ENCODE measurements at regions not wholly inside any gene's neighbourhood (a gene's known extent, or its start where the extent isn't known, plus 50 kb on each side); places are given as distances from the start of the nearest gene placed in this dataset.

GRCh38 chr6:112749673-112750072 is 402.5 kb downstream of the RFPL4B start:
- no peak overlapping the region for H3K4me3 ChIP-seq (ENCODE audit: low read depth, low read length, poor library complexity, severe bottlenecking)
- H2AFZ ChIP-seq (ENCODE audit: low read length), result no peak overlapping the region
- no peaks in the 10 kb centered on the region for H4K20me1 ChIP-seq (ENCODE audit: insufficient read depth, low read length)
- H3K27ac ChIP-seq (ENCODE audit: low read depth, low read length, poor library complexity, severe bottlenecking), result no peak overlapping the region
- H3K36me3 ChIP-seq (ENCODE audit: insufficient read depth, low read length), result no peaks in the 10 kb centered on the region
- no peak overlapping the region for H3K9ac ChIP-seq (ENCODE audit: low read length)
- H3K9me2 ChIP-seq (ENCODE audit: low read depth, low read length), result no peaks in the 10 kb centered on the region
- no peaks in the 10 kb centered on the region for H3K9me3 ChIP-seq (ENCODE audit: low read length)
- no peaks in the 10 kb centered on the region for H3K4me1 ChIP-seq (ENCODE audit: insufficient read depth, low read length, severe bottlenecking)
- TF ChIP-seq CTCF (IDR thresholded peaks at IDR 0.05; ENCODE audit: low read length) (no peak), EZH2 (IDR thresholded peaks at IDR 0.05; ENCODE audit: borderline replicate concordance, low read length) (no peak)
- no peaks in the 10 kb centered on the region for H3F3A ChIP-seq (ENCODE audit: insufficient read depth, low read length)
- H3K4me2 ChIP-seq (ENCODE audit: low read length), result no peak overlapping the region
- H3K79me2 ChIP-seq (ENCODE audit: insufficient read depth, low read length), result no peaks in the 10 kb centered on the region
- no peaks in the 10 kb centered on the region for H3K27me3 ChIP-seq (ENCODE audit: insufficient read depth, low read length)

GRCh38 chr6:112752305-112752704 is 405.2 kb downstream of the RFPL4B start:
- no peak overlapping the region for H3K4me2 ChIP-seq (ENCODE audit: low read length)
- TF ChIP-seq CTCF (IDR thresholded peaks at IDR 0.05; ENCODE audit: low read length) (no peak), EZH2 (IDR thresholded peaks at IDR 0.05; ENCODE audit: borderline replicate concordance, low read length) (no peak)
- no peaks in the 10 kb centered on the region for H3F3A ChIP-seq (ENCODE audit: insufficient read depth, low read length)
- H3K36me3 ChIP-seq (ENCODE audit: insufficient read depth, low read length), result no peaks in the 10 kb centered on the region
- H3K9me2 ChIP-seq (ENCODE audit: low read depth, low read length), result no peaks in the 10 kb centered on the region
- H3K79me2 ChIP-seq (ENCODE audit: insufficient read depth, low read length), result no peaks in the 10 kb centered on the region
- H3K9me3 ChIP-seq (ENCODE audit: low read length), result no peaks in the 10 kb centered on the region
- no peak overlapping the region for H3K9ac ChIP-seq (ENCODE audit: low read length)
- H3K4me1 ChIP-seq (ENCODE audit: insufficient read depth, low read length, severe bottlenecking), result no peaks in the 10 kb centered on the region
- H3K4me3 ChIP-seq (ENCODE audit: low read depth, low read length, poor library complexity, severe bottlenecking), result no peak overlapping the region
- H4K20me1 ChIP-seq (ENCODE audit: insufficient read depth, low read length), result no peaks in the 10 kb centered on the region
- no peak overlapping the region for H2AFZ ChIP-seq (ENCODE audit: low read length)
- no peak overlapping the region for H3K27ac ChIP-seq (ENCODE audit: low read depth, low read length, poor library complexity, severe bottlenecking)
- H3K27me3 ChIP-seq (ENCODE audit: insufficient read depth, low read length), result no peaks in the 10 kb centered on the region

- Histone ChIP-seq H3K27me3 (ENCODE audit: insufficient read depth, low read length) (no peaks in the 10 kb centered on the region), H3K4me2 (ENCODE audit: low read length) (no peak overlapping the region), H3K4me3 (ENCODE audit: low read depth, low read length, poor library complexity, severe bottlenecking) (no peak overlapping the region), H3K9ac (ENCODE audit: low read length) (no peak overlapping the region), H2AFZ (ENCODE audit: low read length) (no peak overlapping the region), H3K36me3 (ENCODE audit: insufficient read depth, low read length) (no peaks in the 10 kb centered on the region), H3K79me2 (ENCODE audit: insufficient read depth, low read length) (no peaks in the 10 kb centered on the region), H3F3A (ENCODE audit: insufficient read depth, low read length) (no peaks in the 10 kb centered on the region), H4K20me1 (ENCODE audit: insufficient read depth, low read length) (no peaks in the 10 kb centered on the region), H3K9me3 (ENCODE audit: low read length) (no peaks in the 10 kb centered on the region), H3K9me2 (ENCODE audit: low read depth, low read length) (no peaks in the 10 kb centered on the region), H3K4me1 (ENCODE audit: insufficient read depth, low read length, severe bottlenecking) (no peaks in the 10 kb centered on the region), H3K27ac (ENCODE audit: low read depth, low read length, poor library complexity, severe bottlenecking) (no peak overlapping the region)
- TF ChIP-seq CTCF (IDR thresholded peaks at IDR 0.05; ENCODE audit: low read length) (no peak), EZH2 (IDR thresholded peaks at IDR 0.05; ENCODE audit: borderline replicate concordance, low read length) (no peak)
These were observed 405.7 kb downstream of the RFPL4B start for GRCh38 chr6:112752791-112753190.
